Nephron progenitor cell (in vitro differentiated cells): ENCODE measurements at regions not wholly inside any gene's neighbourhood (a gene's known extent, or its start where the extent isn't known, plus 50 kb on each side); places are given as distances from the start of the nearest gene placed in this dataset.

Experiments
- DNase-seq: peaks from one replicate; pipeline ENCODE4 v3.0.0; 2021
- H3K27ac Mint-ChIP-seq: 2 replicates; pipeline ENCODE4 v1.8.0; 2021; ENCODE audit warnings: mild to moderate bottlenecking, moderate library complexity, mixed read lengths
- H3K27me3 Mint-ChIP-seq: 2 replicates; pipeline ENCODE4 v1.8.0; 2021; ENCODE audit warnings: mild to moderate bottlenecking, low read depth, mixed read lengths; ENCODE audit not compliant: poor library complexity
- H3K36me3 Mint-ChIP-seq: 2 replicates; pipeline ENCODE4 v1.8.0; 2021; ENCODE audit warnings: low read depth, mixed read lengths
- H3K4me1 Mint-ChIP-seq: 2 replicates; pipeline ENCODE4 v1.8.0; 2021; ENCODE audit warnings: mixed read lengths
- H3K4me3 Mint-ChIP-seq: 2 replicates; pipeline ENCODE4 v1.8.0; 2021; ENCODE audit warnings: mild to moderate bottlenecking, moderate library complexity, mixed read lengths
- H3K9me3 Mint-ChIP-seq: 2 replicates; pipeline ENCODE4 v1.8.0; 2021; ENCODE audit warnings: mild to moderate bottlenecking, moderate library complexity, mixed read lengths
- TF ChIP-seq, protein P1 (sequence below): fragments of 200-600 bp; sonication (generic); IDR thresholded peaks from 2 replicates; pipeline ENCODE4 v1.5.0; 2021; ENCODE audit warnings: antibody characterized with exemption

DNA sequence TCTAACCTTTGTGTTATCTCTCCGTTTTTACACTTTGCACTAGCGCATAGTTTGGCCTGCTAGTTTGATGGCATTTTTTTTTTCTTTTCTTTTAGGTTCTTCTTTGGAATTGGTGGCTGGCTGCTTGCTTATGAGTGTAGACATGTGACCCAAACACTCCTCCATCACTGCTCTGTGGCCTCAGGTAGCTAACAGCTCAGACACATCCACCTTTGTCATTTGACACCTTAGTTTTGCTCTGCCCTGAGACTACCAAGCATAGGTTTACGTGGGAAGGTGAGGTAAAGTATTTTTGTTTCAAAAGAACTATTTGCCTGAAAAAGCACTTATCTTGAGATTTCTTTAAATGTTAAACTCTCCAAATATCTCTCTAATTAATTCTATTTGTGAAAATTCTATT lies 368.4 kb upstream of the MAP3K7 start:
- Mint-ChIP-seq H3K9me3 (peaks cover 7% of the 10 kb centered on the region), H3K4me1 (peaks cover 11% of the 10 kb centered on the region), H3K36me3 (no peaks in the 10 kb centered on the region), H3K27ac (no peak overlapping the region), H3K27me3 (no peaks in the 10 kb centered on the region), H3K4me3 (no peak overlapping the region)
- DNase-seq, result no peak
- TF ChIP-seq, protein P1, sequence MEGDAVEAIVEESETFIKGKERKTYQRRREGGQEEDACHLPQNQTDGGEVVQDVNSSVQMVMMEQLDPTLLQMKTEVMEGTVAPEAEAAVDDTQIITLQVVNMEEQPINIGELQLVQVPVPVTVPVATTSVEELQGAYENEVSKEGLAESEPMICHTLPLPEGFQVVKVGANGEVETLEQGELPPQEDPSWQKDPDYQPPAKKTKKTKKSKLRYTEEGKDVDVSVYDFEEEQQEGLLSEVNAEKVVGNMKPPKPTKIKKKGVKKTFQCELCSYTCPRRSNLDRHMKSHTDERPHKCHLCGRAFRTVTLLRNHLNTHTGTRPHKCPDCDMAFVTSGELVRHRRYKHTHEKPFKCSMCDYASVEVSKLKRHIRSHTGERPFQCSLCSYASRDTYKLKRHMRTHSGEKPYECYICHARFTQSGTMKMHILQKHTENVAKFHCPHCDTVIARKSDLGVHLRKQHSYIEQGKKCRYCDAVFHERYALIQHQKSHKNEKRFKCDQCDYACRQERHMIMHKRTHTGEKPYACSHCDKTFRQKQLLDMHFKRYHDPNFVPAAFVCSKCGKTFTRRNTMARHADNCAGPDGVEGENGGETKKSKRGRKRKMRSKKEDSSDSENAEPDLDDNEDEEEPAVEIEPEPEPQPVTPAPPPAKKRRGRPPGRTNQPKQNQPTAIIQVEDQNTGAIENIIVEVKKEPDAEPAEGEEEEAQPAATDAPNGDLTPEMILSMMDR, result no peak

DNA sequence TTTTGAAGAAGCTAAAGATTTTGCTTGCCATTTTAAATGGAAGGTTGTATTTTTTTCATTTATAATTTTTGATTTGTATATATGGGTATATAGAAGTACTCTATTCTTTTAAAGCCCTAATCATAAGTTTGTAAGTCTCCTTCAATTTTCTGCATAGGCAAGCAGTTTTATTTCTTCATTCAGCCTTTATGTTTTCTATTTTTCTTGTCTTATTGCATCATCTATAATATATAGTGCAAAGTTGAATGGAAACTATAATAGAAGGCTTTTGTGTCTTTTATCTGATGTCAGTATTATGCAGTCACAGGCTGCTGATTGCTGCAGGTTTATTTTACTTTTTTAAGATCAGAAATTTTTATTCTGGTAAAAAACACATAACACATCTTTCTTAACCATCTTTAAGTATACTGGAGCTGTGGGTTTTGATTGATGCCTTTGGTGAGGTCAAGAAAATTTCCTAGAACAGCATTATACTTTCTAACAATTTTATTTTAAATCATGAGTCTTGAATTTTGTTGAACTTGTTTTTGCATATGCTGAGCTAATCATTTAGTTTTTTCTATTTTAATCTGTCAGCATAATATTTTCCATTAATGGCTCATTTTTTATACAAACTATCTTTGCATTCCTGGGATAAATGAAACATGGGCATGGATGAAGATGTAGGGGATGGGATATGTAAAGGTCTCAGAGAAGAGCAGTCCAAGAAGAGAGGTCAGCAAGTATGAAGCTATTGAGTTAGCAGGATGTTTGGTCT lies 366.7 kb upstream of the MAP3K7 start:
- H3K27me3 Mint-ChIP-seq, result no peaks in the 10 kb centered on the region
- H3K27ac Mint-ChIP-seq, result no peak overlapping the region
- no peak overlapping the region for H3K4me3 Mint-ChIP-seq
- no peaks in the 10 kb centered on the region for H3K36me3 Mint-ChIP-seq
- peaks cover 11% of the 10 kb centered on the region for H3K4me1 Mint-ChIP-seq
- peaks cover 7% of the 10 kb centered on the region for H3K9me3 Mint-ChIP-seq
- DNase-seq, result no peak
- TF ChIP-seq, protein P1, result no peak

DNA sequence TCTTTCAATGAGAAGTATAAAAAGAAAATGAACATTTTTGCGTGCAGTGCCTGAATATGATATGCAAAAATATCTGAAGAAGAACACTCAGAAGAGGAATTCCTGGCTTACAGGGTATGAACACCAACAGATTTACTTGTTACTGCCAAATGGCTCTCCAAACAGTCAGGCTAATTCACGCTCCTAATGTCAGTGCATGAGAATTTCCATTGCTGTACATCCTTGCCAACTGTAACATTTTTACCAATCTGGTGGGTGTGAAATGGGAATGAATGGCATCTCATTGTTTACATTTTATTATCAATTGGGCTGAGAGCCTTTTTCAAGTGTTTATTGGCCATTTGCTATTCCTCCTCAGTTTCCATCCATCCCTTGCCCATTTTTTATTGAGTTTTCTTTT lies 365.3 kb upstream of the MAP3K7 start:
- Mint-ChIP-seq H3K27ac (no peak overlapping the region), H3K27me3 (peaks cover 3% of the 10 kb centered on the region), H3K9me3 (peaks cover 7% of the 10 kb centered on the region), H3K4me1 (peaks cover 11% of the 10 kb centered on the region), H3K4me3 (no peak overlapping the region), H3K36me3 (no peaks in the 10 kb centered on the region)
- TF ChIP-seq, protein P1, result no peak
- no peak for DNase-seq

DNA sequence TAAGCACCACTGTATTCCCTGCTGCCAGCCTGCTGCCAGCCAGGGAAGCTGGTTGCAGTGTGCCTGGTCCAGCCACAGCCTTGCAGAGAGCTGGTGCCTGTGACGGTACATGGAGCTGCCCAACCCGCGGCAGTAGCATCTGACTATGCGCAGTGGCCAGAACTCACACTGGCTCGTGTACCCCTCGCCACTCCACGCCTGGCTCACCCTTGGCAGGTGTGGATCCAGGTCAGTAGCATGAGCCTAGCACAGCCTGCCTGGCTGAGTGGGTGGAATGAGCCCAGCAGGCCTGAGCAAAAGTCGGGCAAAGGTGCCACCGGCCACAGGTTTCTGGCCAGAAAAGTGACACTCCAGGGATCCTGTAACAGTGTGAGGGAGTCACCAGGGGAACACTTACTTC lies 361.7 kb upstream of the MAP3K7 start:
- Mint-ChIP-seq H3K27ac (no peak overlapping the region), H3K36me3 (no peaks in the 10 kb centered on the region), H3K4me1 (peaks cover 2% of the 10 kb centered on the region), H3K9me3 (no peaks in the 10 kb centered on the region), H3K27me3 (peaks cover 3% of the 10 kb centered on the region), H3K4me3 (no peak overlapping the region)
- TF ChIP-seq, protein P1, result no peak
- no peak for DNase-seq

DNA sequence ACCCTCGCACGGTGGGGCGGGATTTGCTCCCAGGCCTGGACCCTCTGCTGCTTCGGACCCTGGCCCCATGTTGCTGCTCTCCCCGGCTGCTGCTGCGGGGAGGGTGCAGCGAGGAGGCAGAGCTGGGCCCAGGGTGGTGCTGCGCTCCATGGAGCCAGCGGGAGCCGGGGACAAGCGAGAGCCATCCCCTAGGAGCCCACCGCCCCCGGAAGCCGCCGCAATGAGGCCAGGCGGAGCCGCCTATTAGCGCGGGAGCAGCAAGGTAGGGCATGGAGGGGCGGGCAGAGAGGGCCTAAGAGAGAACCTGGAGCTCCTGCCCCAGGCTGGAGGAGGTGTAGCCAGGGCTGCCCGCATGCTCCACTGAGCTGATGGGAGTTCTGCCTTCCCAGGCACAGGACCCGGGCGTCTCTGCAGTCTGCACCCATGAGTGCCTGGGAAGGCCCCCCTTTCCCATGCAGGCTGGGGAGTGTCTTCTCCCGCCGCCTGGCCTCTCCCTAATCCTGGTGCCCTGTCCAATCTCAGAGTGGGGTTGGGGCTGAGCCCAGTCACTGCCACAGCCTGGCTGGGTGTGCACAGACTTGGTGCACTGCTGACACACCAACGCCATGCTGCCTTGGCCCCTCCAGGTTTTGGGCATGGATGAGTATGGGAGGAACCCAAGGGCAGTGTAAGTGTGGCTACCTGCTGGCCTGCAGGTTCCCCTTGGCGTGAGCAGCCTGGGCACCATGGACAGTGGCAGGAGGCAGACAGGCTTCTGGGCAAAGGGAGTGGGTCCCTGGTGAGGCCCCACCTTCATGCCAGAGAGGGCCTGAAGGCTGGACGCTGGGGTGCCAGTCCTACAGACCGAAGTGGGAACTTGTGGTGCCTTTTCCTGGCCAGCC lies 360.6 kb upstream of the MAP3K7 start:
- H3K27me3 Mint-ChIP-seq, result peaks cover 3% of the 10 kb centered on the region
- H3K4me1 Mint-ChIP-seq, result peaks cover 10% of the 10 kb centered on the region
- no peaks in the 10 kb centered on the region for H3K36me3 Mint-ChIP-seq
- TF ChIP-seq, protein P1, result no peak
- DNase-seq, result no peak
- no peak overlapping the region for H3K27ac Mint-ChIP-seq
- no peak overlapping the region for H3K4me3 Mint-ChIP-seq
- no peaks in the 10 kb centered on the region for H3K9me3 Mint-ChIP-seq
